ENCODE measurements at regions not wholly inside any gene's neighbourhood (a gene's known extent, or its start where the extent isn't known, plus 50 kb on each side); places are given as distances from the start of the nearest gene placed in this dataset.

DNA sequence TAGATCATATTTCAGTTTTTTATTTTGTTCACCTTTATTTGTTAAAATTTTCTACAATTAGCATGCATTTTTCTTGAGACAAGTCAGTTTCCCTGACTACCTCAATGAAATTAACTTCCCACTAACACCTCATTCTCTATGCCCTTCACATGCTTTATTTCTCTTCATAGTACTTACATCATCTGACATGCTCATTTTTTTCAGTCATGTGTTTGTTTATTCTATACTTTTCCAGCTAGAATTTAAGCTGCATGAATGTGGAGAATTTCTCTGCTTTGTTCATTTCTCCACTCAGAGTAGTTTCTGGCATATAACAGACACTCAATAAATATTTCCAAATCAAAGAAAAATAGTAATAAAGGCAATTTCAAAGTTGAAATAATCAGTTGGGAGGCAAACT lies 78.9 kb upstream of the SCN7A start:
- Histone ChIP-seq H2AK5ac (ENCODE audit: low read depth, low read length) (no peak overlapping the region), H3K36me3 (ENCODE audit: control insufficient read depth, insufficient read depth, low read length) (no peaks in the 10 kb centered on the region), H3K4ac (ENCODE audit: low read depth, low read length) (no peak overlapping the region), H3K23ac (ENCODE audit: low read depth, low read length) (no peak overlapping the region), H2BK5ac (ENCODE audit: low read depth, low read length, poor library complexity, severe bottlenecking) (peak overlapping the region; percentile 59), H3K4me2 (ENCODE audit: low read depth, low read length) (no peak overlapping the region), H3K4me3 (ENCODE audit: insufficient read depth, low read depth, low read length) (no peak overlapping the region), H3K27ac (ENCODE audit: insufficient read depth, low read length) (no peak overlapping the region), H2AK9ac (replicated peaks; ENCODE audit: low read depth, low read length, poor library complexity) (no peak overlapping the region), H3K9ac (ENCODE audit: low read depth, low read length) (no peak overlapping the region), H2BK20ac (ENCODE audit: low read depth, low read length) (no peak overlapping the region), H2BK15ac (ENCODE audit: low read depth, low read length) (no peak overlapping the region), H3K4me1 (ENCODE audit: control insufficient read depth, insufficient read depth, low read length) (no peaks in the 10 kb centered on the region), H3K56ac (ENCODE audit: extremely low read depth, insufficient read depth, low read length) (no peak overlapping the region), H4K5ac (ENCODE audit: low read depth, low read length) (no peak overlapping the region), H3K9me1 (ENCODE audit: insufficient read depth, low read length) (no peaks in the 10 kb centered on the region), H2BK120ac (ENCODE audit: low read depth, low read length) (no peak overlapping the region), H3K27me3 (ENCODE audit: control insufficient read depth, insufficient read depth, low read length) (no peaks in the 10 kb centered on the region), H3K9me3 (ENCODE audit: control insufficient read depth, insufficient read depth, low read length) (no peaks in the 10 kb centered on the region), H3K14ac (replicated peaks; ENCODE audit: low read depth, low read length) (no peak overlapping the region), H3K18ac (ENCODE audit: low read depth, low read length) (no peak overlapping the region), H4K20me1 (ENCODE audit: insufficient read depth, low read length) (no peaks in the 10 kb centered on the region), H4K8ac (ENCODE audit: low read depth in 2 of 2, low read length in 2 of 2) (no peak overlapping the region), H2AFZ (replicated peaks; ENCODE audit: low read length, poor library complexity) (no peak overlapping the region), H3K79me1 (ENCODE audit: low read depth in 1 of 2, low read length in 2 of 2) (no peaks in the 10 kb centered on the region), H4K91ac (ENCODE audit: insufficient read depth, low read depth, low read length) (no peak overlapping the region)
- ChIA-PET CTCF (no interaction called here), POLR2A (ENCODE audit: unreplicated experiment) (no interaction called here)
- peak; percentile 42 for DNase-seq
- TF ChIP-seq FOS (IDR thresholded peaks at IDR 0.05; ENCODE audit: low read depth, low read length): no peak
- TF ChIP-seq MAFK (IDR thresholded peaks at IDR 0.05; ENCODE audit: low read depth, low read length): no peak
- no peak for TF ChIP-seq MXI1 (IDR thresholded peaks at IDR 0.05; ENCODE audit: borderline replicate concordance, low read depth, low read length)
- TF ChIP-seq CEBPB (IDR thresholded peaks at IDR 0.05; ENCODE audit: low read depth, low read length): no peak
- TF ChIP-seq RFX5 (IDR thresholded peaks at IDR 0.05; ENCODE audit: low read depth, low read length): no peak
- TF ChIP-seq, protein P1, sequence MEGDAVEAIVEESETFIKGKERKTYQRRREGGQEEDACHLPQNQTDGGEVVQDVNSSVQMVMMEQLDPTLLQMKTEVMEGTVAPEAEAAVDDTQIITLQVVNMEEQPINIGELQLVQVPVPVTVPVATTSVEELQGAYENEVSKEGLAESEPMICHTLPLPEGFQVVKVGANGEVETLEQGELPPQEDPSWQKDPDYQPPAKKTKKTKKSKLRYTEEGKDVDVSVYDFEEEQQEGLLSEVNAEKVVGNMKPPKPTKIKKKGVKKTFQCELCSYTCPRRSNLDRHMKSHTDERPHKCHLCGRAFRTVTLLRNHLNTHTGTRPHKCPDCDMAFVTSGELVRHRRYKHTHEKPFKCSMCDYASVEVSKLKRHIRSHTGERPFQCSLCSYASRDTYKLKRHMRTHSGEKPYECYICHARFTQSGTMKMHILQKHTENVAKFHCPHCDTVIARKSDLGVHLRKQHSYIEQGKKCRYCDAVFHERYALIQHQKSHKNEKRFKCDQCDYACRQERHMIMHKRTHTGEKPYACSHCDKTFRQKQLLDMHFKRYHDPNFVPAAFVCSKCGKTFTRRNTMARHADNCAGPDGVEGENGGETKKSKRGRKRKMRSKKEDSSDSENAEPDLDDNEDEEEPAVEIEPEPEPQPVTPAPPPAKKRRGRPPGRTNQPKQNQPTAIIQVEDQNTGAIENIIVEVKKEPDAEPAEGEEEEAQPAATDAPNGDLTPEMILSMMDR (conservative IDR thresholded peaks at IDR 0.05; ENCODE audit: low read depth, low read length): no peak
- TF ChIP-seq, protein P2, sequence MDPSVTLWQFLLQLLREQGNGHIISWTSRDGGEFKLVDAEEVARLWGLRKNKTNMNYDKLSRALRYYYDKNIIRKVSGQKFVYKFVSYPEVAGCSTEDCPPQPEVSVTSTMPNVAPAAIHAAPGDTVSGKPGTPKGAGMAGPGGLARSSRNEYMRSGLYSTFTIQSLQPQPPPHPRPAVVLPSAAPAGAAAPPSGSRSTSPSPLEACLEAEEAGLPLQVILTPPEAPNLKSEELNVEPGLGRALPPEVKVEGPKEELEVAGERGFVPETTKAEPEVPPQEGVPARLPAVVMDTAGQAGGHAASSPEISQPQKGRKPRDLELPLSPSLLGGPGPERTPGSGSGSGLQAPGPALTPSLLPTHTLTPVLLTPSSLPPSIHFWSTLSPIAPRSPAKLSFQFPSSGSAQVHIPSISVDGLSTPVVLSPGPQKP (IDR thresholded peaks at IDR 0.05; ENCODE audit: borderline replicate concordance, low read depth, low read length): no peak
- dilution Hi-C loops (cut with HindIII; ENCODE audit: low sequenced_read_pairs, unreplicated experiment) (no loop called here), intact Hi-C loops (cut with micrococcal nuclease) (no loop called here), in situ Hi-C loops (cut with MboI; ENCODE audit: low sequenced_read_pairs) (no loop called here)
- no TSS peak for BruUV-seq (replicated peaks)
- peak; percentile 77 for ATAC-seq (ENCODE audit: low read depth)
